GM21360 (cell line): ENCODE measurements at regions not wholly inside any gene's neighbourhood (a gene's known extent, or its start where the extent isn't known, plus 50 kb on each side); places are given as distances from the start of the nearest gene placed in this dataset.
"Not testable (repeated sequence)": the region's sequence is repeated elsewhere in the genome, so short reads cannot be mapped to it uniquely, and the experiment has no call there.

Source experiments
- ATAC-seq: cut with Tn5 transposase; IDR thresholded peaks from one replicate; pipeline ENCODE4 v1.9.1; 2021; ENCODE audit warnings: mild to moderate bottlenecking, moderate library complexity; ENCODE audit not compliant: unreplicated experiment

DNA sequence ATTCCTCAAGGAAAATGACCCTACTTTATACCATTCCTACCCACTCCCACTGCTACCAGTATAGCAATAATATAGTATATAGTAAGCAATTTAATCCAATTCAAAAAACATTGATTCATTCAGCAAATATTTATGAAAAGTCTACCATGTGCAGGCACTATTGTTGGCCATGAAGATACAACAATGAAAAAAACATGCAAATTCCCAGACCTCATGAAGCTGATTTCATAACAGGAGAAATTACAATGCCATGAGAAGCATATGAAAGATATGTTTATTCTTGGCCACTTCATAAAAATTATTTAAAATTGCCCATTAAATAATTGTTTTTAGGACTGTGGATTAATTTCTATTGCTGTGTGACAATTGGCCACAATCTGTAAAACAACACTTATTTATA lies 315.8 kb upstream of the COL8A1 start:
- no peak for ATAC-seq

DNA sequence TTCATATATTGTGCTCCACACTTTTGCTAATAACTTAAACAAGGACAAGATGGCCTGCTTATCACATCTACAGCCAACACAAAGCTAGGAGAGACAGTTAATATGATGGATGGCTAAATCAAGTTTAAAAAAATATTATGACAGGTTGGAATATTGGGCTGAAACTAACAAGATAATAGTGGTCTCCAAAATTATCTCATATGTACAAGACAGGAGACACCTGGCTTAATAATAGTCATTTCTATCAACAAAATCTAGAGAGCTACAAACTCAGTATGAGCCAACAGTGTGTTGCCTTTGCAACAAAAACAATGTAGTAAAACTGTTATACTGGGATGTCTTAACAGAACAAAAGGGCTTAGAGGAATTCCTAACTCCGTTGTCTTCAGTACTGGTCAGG lies 317.1 kb upstream of the COL8A1 start:
- no peak for ATAC-seq

DNA sequence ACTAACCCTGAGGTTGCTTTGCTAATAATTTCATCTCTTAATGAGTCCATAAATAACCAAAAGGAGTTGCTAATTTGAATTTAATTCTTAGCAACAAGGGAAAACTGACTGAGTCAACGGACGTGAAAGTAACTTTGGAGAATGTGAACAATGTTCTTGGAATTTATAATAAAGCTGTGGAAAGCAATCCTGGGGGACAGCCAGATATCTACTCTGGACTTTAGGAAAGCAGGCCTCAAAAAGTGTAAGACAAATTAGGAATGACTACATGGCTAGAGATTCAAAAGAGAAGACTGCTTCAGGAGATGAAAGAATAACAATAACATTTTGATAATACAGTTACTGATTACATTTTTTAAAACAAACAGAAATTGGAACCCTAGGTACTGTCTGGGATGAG lies 318.4 kb upstream of the COL8A1 start:
- ATAC-seq: no peak

DNA sequence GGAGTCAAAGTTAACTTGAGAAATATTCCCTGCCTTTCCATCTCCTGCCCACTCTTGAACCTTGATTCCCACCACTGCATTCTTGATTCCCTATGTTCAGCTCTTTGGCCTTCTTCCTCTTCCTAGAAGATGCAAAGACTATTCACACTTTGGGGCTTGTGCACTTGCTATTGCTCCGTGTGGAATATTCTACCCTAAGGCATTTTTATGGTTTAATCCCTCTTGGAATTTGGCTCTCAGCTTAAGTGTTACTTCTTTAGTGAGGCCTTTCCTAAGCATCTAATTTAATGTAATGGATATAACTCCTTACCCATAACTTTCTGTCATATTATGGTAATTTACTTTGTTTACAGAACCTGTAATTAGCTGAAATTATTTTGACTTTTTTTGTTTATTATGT lies 318.9 kb upstream of the COL8A1 start:
- ATAC-seq: no peak

DNA sequence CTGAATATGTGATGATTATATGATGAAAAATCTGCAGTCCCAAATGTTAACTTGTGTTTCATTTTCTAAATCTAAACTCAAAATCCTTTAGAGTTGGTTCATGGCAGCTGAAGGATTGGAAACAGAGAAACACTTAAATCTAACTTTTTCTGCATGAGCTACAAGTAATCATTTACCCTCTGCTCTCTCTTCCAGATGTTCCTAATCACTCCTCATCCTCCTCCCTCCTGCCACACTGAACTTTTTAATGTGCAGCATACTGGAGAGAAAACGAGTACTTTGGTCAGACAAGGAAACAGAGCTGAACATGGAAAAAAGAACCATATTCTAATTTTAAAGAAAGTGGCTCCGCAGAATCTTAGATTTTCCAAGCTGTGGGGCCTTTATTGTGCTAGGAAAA lies 321.2 kb upstream of the COL8A1 start:
- ATAC-seq: no peak

DNA sequence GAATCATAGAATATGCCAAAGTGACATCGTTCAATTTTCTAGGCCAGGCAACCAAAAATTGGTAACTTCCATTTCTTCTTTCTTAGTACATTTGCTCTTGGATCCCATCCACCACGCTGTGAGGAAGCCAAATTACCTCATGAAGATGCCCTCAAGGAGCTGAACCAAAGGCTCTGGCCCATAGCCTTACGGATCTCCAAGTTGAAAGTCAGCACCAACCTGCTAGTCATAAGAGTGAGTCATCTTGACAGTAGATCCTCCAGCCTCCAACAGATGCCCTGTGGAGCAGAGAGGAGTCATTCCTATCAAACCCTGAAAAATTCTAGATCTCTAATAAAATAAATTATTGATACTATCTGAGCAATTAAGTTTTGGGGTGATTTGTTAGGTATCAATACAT lies 322.5 kb upstream of the COL8A1 start:
- ATAC-seq: no peak

DNA sequence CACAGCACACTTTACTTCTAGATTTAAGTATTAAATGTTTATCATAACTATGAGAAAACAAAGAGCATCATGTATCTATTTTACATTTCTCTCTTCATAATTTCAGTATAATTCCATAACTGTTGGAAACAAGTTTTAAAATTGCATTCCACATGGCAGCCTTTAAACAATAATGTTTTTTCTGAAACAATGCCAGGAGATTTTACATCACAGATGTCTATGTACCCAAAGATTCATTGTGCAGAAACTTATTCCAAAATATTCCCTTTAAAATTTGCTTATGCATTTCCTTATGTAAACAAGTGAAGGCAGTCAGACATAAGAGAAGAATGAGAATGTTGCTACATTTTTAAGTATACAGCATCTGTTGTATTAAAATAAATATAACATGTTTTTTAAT lies 324.9 kb upstream of the COL8A1 start:
- no peak for ATAC-seq

DNA sequence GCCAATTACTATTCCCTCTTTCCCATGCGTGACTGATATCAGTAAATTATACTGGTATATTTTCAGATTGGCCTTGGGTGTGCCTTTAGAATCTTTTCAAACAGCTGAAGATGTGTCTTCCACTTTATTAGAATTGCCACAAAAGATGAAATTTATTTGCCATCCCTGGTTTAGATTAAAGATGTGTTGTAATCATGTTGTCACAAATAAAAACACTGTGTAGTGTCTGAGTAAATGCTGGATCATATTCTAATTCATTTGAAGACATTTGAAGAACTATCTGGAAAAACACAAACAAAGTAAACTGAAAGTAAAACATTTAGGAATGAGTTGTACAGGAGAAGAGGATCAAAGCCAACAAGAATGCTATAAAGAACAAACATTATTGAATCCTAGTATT lies 339.7 kb upstream of the COL8A1 start:
- ATAC-seq: no peak

DNA sequence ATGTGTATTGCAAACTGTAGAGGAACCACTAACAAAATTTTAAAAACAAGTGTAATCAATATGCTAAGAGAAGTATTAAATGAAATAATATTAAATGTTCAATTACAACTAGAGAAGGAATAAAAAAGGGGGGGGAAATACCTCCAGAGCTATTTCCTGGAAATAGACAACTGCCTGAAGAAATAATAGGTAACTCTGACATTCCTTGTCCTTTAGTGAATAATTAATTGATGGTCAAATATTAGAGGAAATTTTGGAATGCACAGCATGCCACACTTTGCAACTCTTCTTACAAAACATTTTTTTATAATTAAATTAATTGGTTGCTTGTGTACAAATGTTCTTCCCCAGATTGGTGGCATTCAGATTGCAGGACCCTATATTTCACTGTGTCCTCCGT lies 342.6 kb upstream of the COL8A1 start:
- no peak for ATAC-seq

DNA sequence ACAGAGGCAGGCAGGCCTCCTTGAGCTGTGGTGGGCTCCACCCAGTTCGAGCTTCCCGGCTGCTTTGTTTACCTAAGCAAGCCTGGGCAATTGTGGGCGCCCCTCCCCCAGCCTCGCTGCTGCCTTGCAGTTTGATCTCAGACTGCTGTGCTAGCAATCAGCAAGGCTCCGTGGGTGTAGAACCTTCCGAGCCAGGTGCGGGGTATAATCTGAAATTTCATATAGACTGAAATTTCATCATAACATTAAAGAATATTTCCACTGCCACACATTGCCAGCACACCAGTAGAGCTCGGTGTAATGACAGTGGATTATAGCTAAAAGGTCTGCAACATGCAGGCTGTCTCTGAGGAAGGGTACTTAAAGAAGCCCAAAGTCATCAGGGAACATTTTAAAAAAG lies 344.3 kb upstream of the COL8A1 start:
- not testable (repeated sequence) for ATAC-seq

DNA sequence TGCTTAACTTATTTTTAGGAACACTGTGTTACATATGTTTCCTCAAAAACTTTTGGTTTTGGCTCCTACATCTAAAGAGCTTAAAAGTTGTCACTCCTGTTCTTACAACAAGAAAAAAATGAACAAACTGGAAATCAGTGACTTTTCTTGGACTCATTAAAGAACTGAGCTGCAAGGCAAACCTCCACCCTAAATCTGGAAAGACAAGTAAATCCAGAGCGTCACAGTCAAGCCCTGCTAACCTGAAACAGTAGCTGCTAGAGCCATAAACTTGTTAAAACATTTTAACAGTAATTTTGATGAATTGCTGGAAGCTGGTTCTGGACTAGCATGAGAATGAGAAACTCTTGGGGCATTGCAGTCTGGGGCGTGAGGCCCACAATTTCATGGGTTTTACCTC lies 350.5 kb upstream of the COL8A1 start:
- ATAC-seq: no peak

DNA sequence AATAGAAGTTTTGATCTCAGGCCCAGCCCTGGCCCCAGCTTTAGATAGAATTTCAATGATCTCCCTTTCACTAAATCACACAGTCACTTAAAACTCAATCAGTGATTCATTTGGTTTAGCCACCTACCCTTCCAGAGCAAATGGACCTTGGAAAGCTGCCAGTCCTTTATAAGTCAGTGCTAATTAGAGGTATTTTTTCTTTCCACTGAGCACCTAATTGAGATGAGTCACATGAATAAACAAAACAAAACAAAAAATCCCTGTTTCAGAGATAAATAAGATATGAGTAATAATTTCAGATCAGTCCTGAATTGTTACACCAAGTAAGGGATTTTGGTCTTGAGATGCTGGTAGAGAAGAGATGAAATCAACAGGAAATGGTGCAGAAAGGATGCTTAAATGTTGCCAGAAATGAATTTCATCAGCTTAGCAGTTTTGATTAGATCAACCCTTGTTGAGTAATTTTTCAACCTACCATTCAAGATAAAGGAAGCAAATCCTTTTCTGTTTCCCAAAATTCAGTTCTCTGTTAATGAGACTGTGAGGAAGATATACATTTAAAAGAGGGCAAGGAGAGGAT lies 352.0 kb upstream of the COL8A1 start:
- ATAC-seq: no peak

DNA sequence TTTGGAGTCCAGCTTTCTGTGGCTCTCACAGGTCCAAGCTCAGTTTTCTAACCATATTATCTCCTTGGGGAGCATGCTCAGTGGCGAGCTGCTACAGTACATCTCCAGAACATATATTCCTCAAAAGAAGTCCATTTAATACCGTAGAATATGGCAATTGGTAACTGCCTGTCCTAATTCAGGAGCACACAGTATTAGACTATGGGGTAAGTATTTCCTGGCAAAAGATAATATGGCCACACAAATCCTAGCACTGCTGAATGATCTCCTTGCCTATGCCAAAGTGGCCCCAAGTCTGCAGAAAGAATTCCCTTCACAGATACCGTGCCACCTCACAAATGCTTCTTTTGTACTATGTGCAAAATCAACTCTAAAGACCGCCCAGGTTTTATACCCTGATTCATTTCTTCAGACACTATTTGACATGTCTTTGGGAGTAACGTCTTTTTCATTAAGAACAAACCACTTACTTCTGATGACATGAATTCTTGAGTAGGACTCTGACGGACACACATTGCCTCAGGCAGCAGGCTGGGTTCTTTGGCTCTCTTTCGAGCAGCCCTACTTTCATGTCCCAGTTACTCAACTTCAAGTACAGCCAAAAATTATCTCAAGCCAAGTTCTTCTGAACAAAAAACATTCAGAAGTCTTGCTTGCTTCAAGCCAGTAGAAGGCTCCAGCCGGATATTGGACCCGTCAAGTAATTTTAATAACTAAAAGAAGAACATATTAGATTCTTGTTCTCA lies 368.3 kb upstream of the DCBLD2 start:
- ATAC-seq: no peak

DNA sequence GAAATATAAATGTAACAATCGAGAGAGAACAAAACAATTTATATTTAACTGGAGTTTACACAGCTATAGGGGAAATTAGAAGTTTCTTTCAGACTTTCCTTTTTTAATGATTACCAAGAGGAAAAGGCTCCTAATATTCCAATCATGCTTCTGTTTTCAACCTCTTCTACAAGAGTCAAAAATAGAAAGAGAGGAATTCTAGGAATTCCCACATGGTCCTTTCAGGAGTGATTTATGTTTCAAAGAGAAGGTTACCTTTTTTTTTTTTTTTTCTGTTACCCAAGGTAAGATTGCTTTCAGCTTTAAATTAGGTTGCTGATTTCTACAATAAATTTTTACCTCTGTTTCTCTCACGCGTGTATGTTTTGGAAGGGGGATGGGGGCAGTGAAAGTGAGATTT lies 355.3 kb upstream of the DCBLD2 start:
- no peak for ATAC-seq

DNA sequence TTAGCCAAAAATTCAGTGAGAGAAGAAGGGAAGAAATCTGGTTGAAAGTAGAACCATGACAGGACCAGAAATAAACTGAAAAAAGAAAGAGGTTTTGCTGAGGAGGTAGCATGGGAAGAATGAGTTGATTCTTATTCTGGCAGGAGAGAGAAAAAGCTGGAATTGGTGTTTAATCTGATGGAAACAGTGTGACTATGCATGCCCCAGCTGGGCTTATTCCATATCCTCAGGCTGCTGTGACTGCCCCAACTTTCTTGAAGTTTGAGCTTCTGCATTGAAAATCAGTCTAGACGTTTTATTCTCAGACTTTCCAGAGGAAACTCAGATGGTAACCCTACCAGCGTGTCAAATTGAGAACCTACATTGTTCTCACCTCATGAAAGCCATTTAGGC lies 352.5 kb upstream of the DCBLD2 start:
- ATAC-seq: no peak

DNA sequence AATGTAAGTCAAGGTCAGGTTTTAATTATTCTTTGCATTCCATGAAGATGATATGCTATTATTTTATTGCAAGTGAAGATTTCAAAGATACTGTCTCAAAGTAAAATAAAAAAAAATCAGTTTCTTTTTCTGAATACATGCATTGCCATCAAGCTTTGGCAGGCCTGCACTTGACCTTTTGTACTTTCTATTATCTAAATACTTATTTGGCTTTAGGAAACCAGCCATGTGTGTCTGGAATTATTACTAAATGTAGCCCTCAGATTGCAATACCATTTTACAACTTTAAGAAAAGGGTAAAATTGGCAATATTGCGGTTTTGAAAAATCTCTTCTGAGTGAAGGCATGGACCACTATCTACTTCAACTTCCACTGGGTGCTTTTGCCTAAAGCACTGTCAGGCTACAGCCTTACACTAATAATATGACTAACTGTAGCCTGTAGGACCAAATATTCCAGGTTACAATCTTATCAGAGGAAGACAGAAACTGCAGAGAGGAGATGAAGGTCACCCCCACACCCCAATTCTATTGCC lies 349.4 kb upstream of the DCBLD2 start:
- no peak for ATAC-seq

DNA sequence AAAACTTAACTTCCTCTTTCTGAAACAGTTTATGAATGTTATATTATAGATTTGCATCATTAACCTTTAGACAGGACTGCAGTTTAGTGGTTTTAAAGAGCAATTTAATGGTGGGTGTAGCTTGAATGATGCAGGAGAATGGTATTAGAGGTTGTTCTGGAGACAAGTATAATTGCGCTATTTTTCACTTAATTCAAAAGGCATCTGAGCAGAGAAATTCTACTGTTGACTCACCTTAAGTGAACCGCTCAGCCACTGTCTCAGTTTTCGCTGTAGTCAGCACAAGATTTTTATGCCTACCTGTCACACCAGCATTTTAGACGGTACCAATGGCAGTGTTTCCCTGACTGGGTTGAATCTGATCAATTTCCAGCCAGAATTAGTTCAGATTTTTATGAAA lies 348.8 kb upstream of the DCBLD2 start:
- no peak for ATAC-seq

DNA sequence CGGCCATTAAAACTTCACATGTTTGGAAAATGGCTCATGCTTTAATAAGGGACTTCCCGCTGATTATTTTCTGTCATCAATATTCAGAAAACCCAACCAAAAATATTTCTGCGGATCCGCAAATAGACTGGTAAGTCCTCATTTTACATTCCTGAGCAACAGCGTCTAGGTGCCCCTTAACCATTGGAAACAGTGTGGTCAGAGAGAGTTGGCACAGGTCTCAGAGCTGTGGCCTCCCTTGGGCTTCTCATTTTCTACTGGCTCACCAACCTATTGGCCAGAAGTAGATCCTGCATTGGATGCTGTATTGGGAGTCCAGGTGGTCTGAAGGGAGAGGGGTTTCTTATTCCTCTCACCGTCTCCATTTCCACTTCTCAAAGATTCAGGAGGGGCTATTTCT lies 348.1 kb upstream of the DCBLD2 start:
- ATAC-seq: no peak

DNA sequence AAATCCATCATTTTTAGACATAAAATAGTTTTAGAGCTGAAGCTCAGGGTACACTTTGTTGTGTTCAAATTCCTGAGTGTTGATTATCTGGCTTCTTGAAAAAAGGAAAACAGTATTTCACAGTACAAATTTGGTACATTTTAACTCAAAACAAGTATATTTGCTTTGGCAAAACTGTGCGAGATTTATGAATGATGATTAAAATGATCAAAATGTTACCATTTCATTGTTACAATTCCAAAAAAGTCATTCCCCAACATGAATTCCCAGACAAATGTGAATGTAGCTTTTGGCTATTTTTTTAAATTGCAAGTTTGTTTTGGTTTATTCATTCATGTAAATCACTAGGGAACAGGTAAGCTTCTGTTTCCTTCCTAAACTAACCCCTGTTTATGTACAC lies 347.4 kb upstream of the DCBLD2 start:
- ATAC-seq: no peak

DNA sequence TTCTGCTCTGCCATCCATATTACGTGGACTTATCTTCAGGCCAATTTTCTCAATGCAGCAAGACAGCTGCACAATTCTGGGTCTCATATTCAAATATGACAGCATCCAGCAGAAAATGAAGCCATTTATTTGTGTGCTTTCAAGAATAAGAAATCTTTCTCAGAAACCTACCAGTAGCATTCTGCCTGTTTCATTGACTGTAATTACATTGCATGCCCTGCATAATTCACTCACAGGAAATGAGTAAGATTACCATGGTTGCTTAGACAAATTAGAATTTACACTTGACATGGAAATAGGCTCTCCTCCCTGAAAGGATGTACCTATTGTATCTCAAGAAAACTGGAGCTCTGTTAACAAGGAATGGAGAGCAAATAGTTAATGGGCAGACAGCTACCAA lies 346.6 kb upstream of the DCBLD2 start:
- no peak for ATAC-seq

DNA sequence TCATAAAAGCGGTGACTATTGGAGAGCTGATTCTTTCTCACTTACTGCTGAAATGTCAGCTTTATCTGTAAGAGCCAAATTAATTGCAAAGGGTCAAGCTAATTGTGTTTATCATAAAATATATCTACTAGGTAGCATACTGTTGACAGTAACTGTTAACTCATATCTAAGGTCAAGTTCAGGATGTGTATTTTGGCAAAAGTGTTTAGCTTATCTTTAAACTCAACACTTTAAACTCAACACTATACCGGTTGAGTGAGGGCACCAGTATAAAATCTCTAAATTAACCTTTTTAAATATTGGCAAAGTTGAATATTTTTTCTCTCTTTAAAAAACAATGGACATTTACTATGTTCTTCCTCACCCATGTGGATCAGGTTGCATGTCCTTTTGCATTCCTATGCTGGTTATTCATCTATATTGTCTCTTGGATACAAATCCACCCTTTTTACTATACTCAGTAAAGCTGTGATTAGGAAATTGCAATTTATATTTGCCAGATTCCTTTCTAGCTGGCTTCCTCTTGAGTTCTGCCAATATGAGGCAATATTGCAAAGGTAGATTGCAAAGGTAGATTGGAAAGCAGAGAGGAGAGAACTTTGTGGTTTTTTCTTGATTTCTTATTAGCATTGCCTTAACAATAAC lies 344.6 kb upstream of the DCBLD2 start:
- no peak for ATAC-seq

DNA sequence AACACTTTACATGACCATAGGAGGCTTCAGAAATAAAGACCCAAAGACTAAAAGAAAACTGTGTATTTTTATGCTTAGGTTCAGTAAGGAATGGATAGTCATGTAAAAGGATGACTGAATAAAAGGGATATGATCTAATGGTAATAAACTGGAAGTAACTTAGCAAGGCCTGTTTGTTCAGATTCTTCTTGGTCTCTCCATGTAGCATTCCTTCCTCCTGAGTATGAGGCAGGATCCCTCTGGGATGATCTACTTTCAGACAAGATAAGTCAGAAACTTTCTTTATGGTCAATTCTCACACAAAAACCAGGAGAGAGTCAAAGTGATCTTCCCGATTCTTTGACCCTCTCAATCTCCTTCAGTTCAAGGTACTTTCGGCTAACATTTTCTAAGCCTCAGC lies 340.8 kb upstream of the DCBLD2 start:
- ATAC-seq: no peak
